IMR-90 (cell line): ENCODE measurements at regions not wholly inside any gene's neighbourhood (a gene's known extent, or its start where the extent isn't known, plus 50 kb on each side); places are given as distances from the start of the nearest gene placed in this dataset.

Source experiments
- ATAC-seq: fragments of 200-7000 bp; cut with Tn5 transposase; 2 replicates; pipeline ENCODE4 v1.9.1; 2020; ENCODE audit warnings: low read depth, mild to moderate bottlenecking, moderate library complexity
- BruUV-seq: library from RNA; stranded (reverse); fragments of 400-500 nt; replicated peaks from 2 replicates; lab custom pipeline; 2021; lab: Mats Ljungman, UMichigan
- CTCF ChIA-PET: fragments of 300-600 bp; formaldehyde crosslinking; extraction: SDS; loops from one replicate; lab custom pipeline; 2021; ENCODE audit warnings: antibody characterized with exemption; lab: Yijun Ruan, JAX
- POLR2A ChIA-PET: fragments of 300-600 bp; sonication (Branson Sonifier 250); formaldehyde crosslinking; loops from one replicate; lab custom pipeline; 2022; ENCODE audit warnings: antibody characterized with exemption; ENCODE audit not compliant: unreplicated experiment; lab: Charles Lee
- DNase-seq: peaks from one replicate; pipeline ENCODE4 v3.0.0; 2013
- H2AFZ ChIP-seq: replicated peaks from 2 replicates; pipeline ENCODE3; 2013; ENCODE audit warnings: low read length, mild to moderate bottlenecking; ENCODE audit not compliant: poor library complexity
- H2AK5ac ChIP-seq: 2 replicates; pipeline ENCODE4 v1.6.1; 2013; ENCODE audit warnings: low read depth, low read length, inconsistent platforms
- H2AK9ac ChIP-seq: replicated peaks from 2 replicates; pipeline ENCODE3; 2013; ENCODE audit warnings: mild to moderate bottlenecking, low read depth, low read length, moderate library complexity; ENCODE audit not compliant: poor library complexity
- H2BK120ac ChIP-seq: 2 replicates; pipeline ENCODE4 v1.6.1; 2013; ENCODE audit warnings: low read depth, low read length, inconsistent platforms
- H2BK15ac ChIP-seq: 3 replicates; pipeline ENCODE4 v1.6.1; 2013; ENCODE audit warnings: low read depth, low read length, inconsistent platforms
- H2BK20ac ChIP-seq: 2 replicates; pipeline ENCODE4 v1.6.1; 2013; ENCODE audit warnings: low read depth, mild to moderate bottlenecking, inconsistent platforms, low read length, moderate library complexity
- H2BK5ac ChIP-seq: 2 replicates; pipeline ENCODE4 v1.6.1; 2013; ENCODE audit warnings: mild to moderate bottlenecking, low read depth, low read length, inconsistent platforms; ENCODE audit not compliant: poor library complexity, severe bottlenecking
- H3K14ac ChIP-seq: replicated peaks from 2 replicates; pipeline ENCODE4 v1.6.1; 2013; ENCODE audit warnings: low read depth, low read length, inconsistent platforms
- H3K18ac ChIP-seq: 2 replicates; pipeline ENCODE4 v1.6.1; 2013; ENCODE audit warnings: low read depth, low read length, control low read depth
- H3K23ac ChIP-seq: 2 replicates; pipeline ENCODE4 v1.6.1; 2013; ENCODE audit warnings: low read depth, low read length, inconsistent platforms
- H3K27ac ChIP-seq: 2 replicates; pipeline ENCODE4 v1.5.1; 2013; ENCODE audit warnings: mild to moderate bottlenecking, control low read depth, low read length; ENCODE audit not compliant: insufficient read depth
- H3K27me3 ChIP-seq: 2 replicates; pipeline ENCODE4 v1.6.1; 2013; ENCODE audit warnings: low read length; ENCODE audit not compliant: control insufficient read depth, insufficient read depth
- H3K36me3 ChIP-seq: 2 replicates; pipeline ENCODE4 v1.6.1; 2013; ENCODE audit warnings: low read length, mixed read lengths; ENCODE audit not compliant: control insufficient read depth, insufficient read depth
- H3K4ac ChIP-seq: 2 replicates; pipeline ENCODE4 v1.6.1; 2013; ENCODE audit warnings: low read depth, low read length, inconsistent platforms
- H3K4me1 ChIP-seq: 2 replicates; pipeline ENCODE4 v1.6.1; 2013; ENCODE audit warnings: low read length, mixed read lengths; ENCODE audit not compliant: control insufficient read depth, insufficient read depth
- H3K4me2 ChIP-seq: 2 replicates; pipeline ENCODE4 v1.6.1; 2013; ENCODE audit warnings: low read depth, mild to moderate bottlenecking, control low read depth, low read length, moderate library complexity
- H3K4me3 ChIP-seq: 2 replicates; pipeline ENCODE4 v1.5.1; 2013; ENCODE audit warnings: low read depth, mild to moderate bottlenecking, control low read depth, low read length, moderate library complexity; ENCODE audit not compliant: insufficient read depth
- H3K56ac ChIP-seq: 2 replicates; pipeline ENCODE4 v1.6.1; 2013; ENCODE audit warnings: low read length, inconsistent platforms; ENCODE audit not compliant: insufficient read depth; ENCODE audit errors: extremely low read depth
- H3K79me1 ChIP-seq, 2 experiments: 2 replicates each; pipeline ENCODE4 v1.6.1; 2013; ENCODE audit warnings: low read length in 2 of 2, inconsistent platforms in 1 of 2, low read depth in 1 of 2
- H3K9ac ChIP-seq: 2 replicates; pipeline ENCODE4 v1.6.1; 2013; ENCODE audit warnings: low read depth, low read length, control low read depth
- H3K9me1 ChIP-seq: 2 replicates; pipeline ENCODE4 v1.6.1; 2013; ENCODE audit warnings: low read length, inconsistent platforms; ENCODE audit not compliant: insufficient read depth
- H3K9me3 ChIP-seq: 2 replicates; pipeline ENCODE4 v1.6.1; 2013; ENCODE audit warnings: low read length; ENCODE audit not compliant: control insufficient read depth, insufficient read depth
- H4K20me1 ChIP-seq: 2 replicates; pipeline ENCODE4 v1.6.1; 2013; ENCODE audit warnings: low read length, inconsistent platforms; ENCODE audit not compliant: insufficient read depth
- H4K5ac ChIP-seq: 2 replicates; pipeline ENCODE4 v1.6.1; 2013; ENCODE audit warnings: mild to moderate bottlenecking, low read depth, low read length, control low read depth
- H4K8ac ChIP-seq, 2 experiments: 2 replicates each; pipeline ENCODE4 v1.6.1; 2013; ENCODE audit warnings: low read depth in 2 of 2, low read length in 2 of 2, control low read depth in 1 of 2, inconsistent platforms in 1 of 2
- H4K91ac ChIP-seq: 2 replicates; pipeline ENCODE4 v1.6.1; 2013; ENCODE audit warnings: low read depth, low read length, inconsistent platforms; ENCODE audit not compliant: insufficient read depth
- BHLHE40 ChIP-seq: fragments of 150-350 bp; IDR thresholded peaks from 2 replicates; pipeline ENCODE4 v1.6.1; 2016; ENCODE audit warnings: mild to moderate bottlenecking, low read depth, low read length
- CEBPB ChIP-seq: IDR thresholded peaks from 2 replicates; pipeline ENCODE4 v1.6.1; 2012; ENCODE audit warnings: low read depth, low read length, improper control_type of control experiment
- CHD1 ChIP-seq: IDR thresholded peaks from 2 replicates; pipeline ENCODE4 v1.6.1; 2012; ENCODE audit warnings: low read depth, low read length, improper control_type of control experiment
- FOS ChIP-seq: fragments of 150-350 bp; IDR thresholded peaks from 2 replicates; pipeline ENCODE4 v1.6.1; 2016; ENCODE audit warnings: low read depth, low read length
- MAFK ChIP-seq: IDR thresholded peaks from 2 replicates; pipeline ENCODE4 v1.6.1; 2012; ENCODE audit warnings: low read depth, low read length, improper control_type of control experiment
- MAZ ChIP-seq: IDR thresholded peaks from 2 replicates; pipeline ENCODE4 v1.6.1; 2012; ENCODE audit warnings: low read depth, mild to moderate bottlenecking, low read length, improper control_type of control experiment, moderate library complexity, borderline replicate concordance
- MXI1 ChIP-seq: IDR thresholded peaks from 2 replicates; pipeline ENCODE4 v1.6.1; 2012; ENCODE audit warnings: low read depth, mild to moderate bottlenecking, low read length, moderate library complexity, borderline replicate concordance
- NFE2L2 ChIP-seq: fragments of 150-350 bp; IDR thresholded peaks from 2 replicates; pipeline ENCODE4 v1.6.1; 2016; ENCODE audit warnings: low read depth, mild to moderate bottlenecking, low read length
- POLR2A ChIP-seq: IDR thresholded peaks from 2 replicates; pipeline ENCODE4 v1.6.1; 2012; ENCODE audit warnings: mild to moderate bottlenecking, low read depth, low read length
- RAD21 ChIP-seq: IDR thresholded peaks from 2 replicates; pipeline ENCODE4 v1.6.1; 2012; ENCODE audit warnings: low read length, improper control_type of control experiment
- RCOR1 ChIP-seq: IDR thresholded peaks from 2 replicates; pipeline ENCODE4 v1.6.1; 2012; ENCODE audit warnings: mild to moderate bottlenecking, low read length, improper control_type of control experiment; ENCODE audit not compliant: insufficient replicate concordance
- RFX5 ChIP-seq: IDR thresholded peaks from 2 replicates; pipeline ENCODE4 v1.8.0; 2012; ENCODE audit warnings: low read depth, mild to moderate bottlenecking, low read length, moderate library complexity
- SMC3 ChIP-seq: fragments of 150-350 bp; IDR thresholded peaks from 2 replicates; pipeline ENCODE4 v1.6.1; 2016; ENCODE audit warnings: low read depth, mild to moderate bottlenecking, antibody characterized with exemption, low read length, moderate library complexity
- WGBS, 2 experiments: methylation state at CpG; one replicate each; pipeline versions ENCODE4 v1.1.5 to v1.1.7; 2013; ENCODE audit warnings: missing lambda C conversion rate in 2 of 2; ENCODE audit not compliant: insufficient read length in 1 of 2; ENCODE audit errors: extremely low coverage in 2 of 2; 5-methylcytosine and 5-hydroxymethylcytosine counted together
- dilution Hi-C: fragments of 300-500 bp; cut with HindIII; formaldehyde crosslinking; loops from one replicate; pipeline ENCODE4 v1.14.3; 2018; ENCODE audit warnings: low sequenced_read_pairs; ENCODE audit not compliant: unreplicated experiment
- in situ Hi-C: fragments of 300-500 bp; cut with MboI; formaldehyde crosslinking; loops from 3 replicates; pipeline ENCODE4 v1.14.3; 2019; ENCODE audit warnings: low sequenced_read_pairs, inconsistent platforms, mixed read lengths
- intact Hi-C: fragments of 100-400 bp; cut with micrococcal nuclease; formaldehyde crosslinking; loops from 2 replicates; pipeline ENCODE4 v1.10.0; 2022
- TF ChIP-seq, protein P1 (sequence below): fragments of 150-350 bp; IDR thresholded peaks from 2 replicates; pipeline ENCODE4 v1.6.1; 2017; ENCODE audit warnings: mild to moderate bottlenecking, antibody characterized with exemption, low read length, low read depth
- TF ChIP-seq, protein P2 (sequence below): fragments of 150-350 bp; IDR thresholded peaks from 2 replicates; pipeline ENCODE4 v1.6.1; 2016; ENCODE audit warnings: low read depth, mild to moderate bottlenecking, low read length, moderate library complexity, borderline replicate concordance
- TF ChIP-seq, protein P3 (sequence below): conservative IDR thresholded peaks from 2 replicates; pipeline ENCODE4 v1.5.1; 2012; ENCODE audit warnings: mild to moderate bottlenecking, low read depth, low read length, improper control_type of control experiment

DNA sequence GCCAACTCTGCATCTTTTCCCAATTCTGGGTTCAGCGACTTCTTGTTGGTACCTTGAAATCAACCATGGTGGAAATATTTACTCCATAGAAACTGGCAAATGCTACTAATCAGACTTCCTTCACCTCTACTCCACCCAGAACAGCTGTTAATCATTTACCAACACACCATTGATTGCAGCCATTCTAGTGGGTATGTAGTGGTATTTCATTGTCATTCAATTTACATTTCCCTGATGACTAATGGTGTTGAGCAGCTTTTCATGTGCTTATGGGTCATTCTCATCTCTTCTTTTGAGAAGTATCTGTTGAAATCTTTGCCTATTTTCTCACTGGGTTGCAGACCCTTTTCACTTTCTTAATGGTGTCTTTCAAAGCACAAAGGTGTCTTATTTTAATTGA, 122.4 kb upstream of the MSX2 start:
- no peak overlapping the region for H2BK20ac ChIP-seq
- dilution Hi-C loops, result no loop called here
- peak overlapping the region; percentile 48; the same call in 1 of the 2 replicates for H3K4ac ChIP-seq
- CTCF ChIA-PET, result no interaction called here
- no peak overlapping the region for H3K9ac ChIP-seq
- no peak overlapping the region for H2AK9ac ChIP-seq
- H3K4me3 ChIP-seq, result no peak overlapping the region
- H3K27me3 ChIP-seq, result no peaks in the 10 kb centered on the region
- no peak overlapping the region for H2AFZ ChIP-seq
- TF ChIP-seq CHD1 (no peak), CEBPB (no peak), RFX5 (no peak), SMC3 (no peak), NFE2L2 (no peak), FOS (no peak), POLR2A (no peak), MAFK (no peak), RAD21 (no peak), RCOR1 (no peak), BHLHE40 (no peak), MXI1 (no peak), MAZ (no peak)
- TF ChIP-seq, protein P1, sequence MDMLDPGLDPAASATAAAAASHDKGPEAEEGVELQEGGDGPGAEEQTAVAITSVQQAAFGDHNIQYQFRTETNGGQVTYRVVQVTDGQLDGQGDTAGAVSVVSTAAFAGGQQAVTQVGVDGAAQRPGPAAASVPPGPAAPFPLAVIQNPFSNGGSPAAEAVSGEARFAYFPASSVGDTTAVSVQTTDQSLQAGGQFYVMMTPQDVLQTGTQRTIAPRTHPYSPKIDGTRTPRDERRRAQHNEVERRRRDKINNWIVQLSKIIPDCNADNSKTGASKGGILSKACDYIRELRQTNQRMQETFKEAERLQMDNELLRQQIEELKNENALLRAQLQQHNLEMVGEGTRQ, result no peak
- TF ChIP-seq, protein P2, sequence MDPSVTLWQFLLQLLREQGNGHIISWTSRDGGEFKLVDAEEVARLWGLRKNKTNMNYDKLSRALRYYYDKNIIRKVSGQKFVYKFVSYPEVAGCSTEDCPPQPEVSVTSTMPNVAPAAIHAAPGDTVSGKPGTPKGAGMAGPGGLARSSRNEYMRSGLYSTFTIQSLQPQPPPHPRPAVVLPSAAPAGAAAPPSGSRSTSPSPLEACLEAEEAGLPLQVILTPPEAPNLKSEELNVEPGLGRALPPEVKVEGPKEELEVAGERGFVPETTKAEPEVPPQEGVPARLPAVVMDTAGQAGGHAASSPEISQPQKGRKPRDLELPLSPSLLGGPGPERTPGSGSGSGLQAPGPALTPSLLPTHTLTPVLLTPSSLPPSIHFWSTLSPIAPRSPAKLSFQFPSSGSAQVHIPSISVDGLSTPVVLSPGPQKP, result no peak
- TF ChIP-seq, protein P3, sequence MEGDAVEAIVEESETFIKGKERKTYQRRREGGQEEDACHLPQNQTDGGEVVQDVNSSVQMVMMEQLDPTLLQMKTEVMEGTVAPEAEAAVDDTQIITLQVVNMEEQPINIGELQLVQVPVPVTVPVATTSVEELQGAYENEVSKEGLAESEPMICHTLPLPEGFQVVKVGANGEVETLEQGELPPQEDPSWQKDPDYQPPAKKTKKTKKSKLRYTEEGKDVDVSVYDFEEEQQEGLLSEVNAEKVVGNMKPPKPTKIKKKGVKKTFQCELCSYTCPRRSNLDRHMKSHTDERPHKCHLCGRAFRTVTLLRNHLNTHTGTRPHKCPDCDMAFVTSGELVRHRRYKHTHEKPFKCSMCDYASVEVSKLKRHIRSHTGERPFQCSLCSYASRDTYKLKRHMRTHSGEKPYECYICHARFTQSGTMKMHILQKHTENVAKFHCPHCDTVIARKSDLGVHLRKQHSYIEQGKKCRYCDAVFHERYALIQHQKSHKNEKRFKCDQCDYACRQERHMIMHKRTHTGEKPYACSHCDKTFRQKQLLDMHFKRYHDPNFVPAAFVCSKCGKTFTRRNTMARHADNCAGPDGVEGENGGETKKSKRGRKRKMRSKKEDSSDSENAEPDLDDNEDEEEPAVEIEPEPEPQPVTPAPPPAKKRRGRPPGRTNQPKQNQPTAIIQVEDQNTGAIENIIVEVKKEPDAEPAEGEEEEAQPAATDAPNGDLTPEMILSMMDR, result no peak
- H2AK5ac ChIP-seq, result no peak overlapping the region
- POLR2A ChIA-PET, result no interaction called here
- no peaks in the 10 kb centered on the region for H3K79me1 ChIP-seq
- in situ Hi-C loops, result no loop called here
- H4K20me1 ChIP-seq, result no peaks in the 10 kb centered on the region
- no peak overlapping the region; the same call in 1 of the 2 replicates for H3K23ac ChIP-seq
- no peak overlapping the region for H2BK15ac ChIP-seq
- H3K56ac ChIP-seq, result 0 out of 2 replicates have a peak overlapping the region, but pooled peaks have one; percentile 21
- H3K9me1 ChIP-seq, result 0 out of 2 replicates have a peak, but pooled peaks cover 7% of the 10 kb centered on the region
- no TSS peak for BruUV-seq
- peak overlapping the region; percentile 73; the same call in 1 of the 2 replicates for H2BK120ac ChIP-seq
- intact Hi-C loops, result no loop called here
- H4K91ac ChIP-seq, result no peak overlapping the region
- no peak overlapping the region for H3K14ac ChIP-seq
- whole genome bisulfite sequencing, 2 experiments, result no CpG with 5 or more reads among the region's 1 CpG
- H3K4me1 ChIP-seq, result peaks cover 17% of the 10 kb centered on the region
- H3K9me3 ChIP-seq, result no peaks in the 10 kb centered on the region
- ATAC-seq (peak; percentile 55), DNase-seq (peak; percentile 46)
- peak overlapping the region; percentile 16; the same call in 1 of the 2 replicates for H4K5ac ChIP-seq
- no peak overlapping the region for H3K4me2 ChIP-seq
- H3K36me3 ChIP-seq, result no peaks in the 10 kb centered on the region
- H4K8ac ChIP-seq, result no peak overlapping the region
- H3K27ac ChIP-seq, result no peak overlapping the region
- peak overlapping the region; percentile 61; the same call in 1 of the 2 replicates for H3K18ac ChIP-seq
- H2BK5ac ChIP-seq, result no peak overlapping the region
